ENCODE measurements at regions not wholly inside any gene's neighbourhood (a gene's known extent, or its start where the extent isn't known, plus 50 kb on each side); places are given as distances from the start of the nearest gene placed in this dataset.

DNA sequence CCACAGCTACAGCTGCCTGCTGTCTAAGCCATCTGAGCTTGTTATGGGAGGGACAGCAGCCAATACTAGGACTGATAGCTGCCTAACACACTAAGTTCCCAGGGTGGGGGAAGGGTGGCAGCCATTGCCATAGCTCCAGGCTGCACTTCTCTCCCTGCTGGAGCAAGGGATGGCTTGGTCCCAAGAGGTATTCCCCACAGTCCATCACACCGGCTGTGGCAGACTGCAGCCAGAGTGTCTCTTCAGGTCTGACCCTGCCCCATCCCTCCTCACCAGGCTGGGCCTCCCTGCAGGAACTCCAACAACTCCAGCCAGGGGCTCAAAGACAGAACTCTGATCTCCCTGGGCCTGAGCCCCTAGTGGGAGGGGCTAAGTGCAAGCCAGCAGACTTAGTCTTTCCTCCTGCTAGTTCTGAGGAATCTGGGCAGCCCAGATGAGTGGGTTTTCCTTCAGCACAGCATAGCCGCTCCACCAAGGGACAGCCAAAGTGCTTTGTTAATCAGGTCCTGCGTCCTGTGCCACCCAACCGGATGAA lies 632.1 kb downstream of the SOCS6 start:
- no peak overlapping the region for H3K14ac ChIP-seq (ENCODE audit: low read length in 2 of 2)
- H2BK15ac ChIP-seq (ENCODE audit: low read depth, poor library complexity, severe bottlenecking) = no peak overlapping the region
- H3K9me3 ChIP-seq (ENCODE audit: control insufficient read depth, low read length) = peaks cover 12% of the 10 kb centered on the region
- 83% methylated on average over 4 of the region's 4 CpGs for WGBS
- no peak overlapping the region for H2BK5ac ChIP-seq (ENCODE audit: low read depth, low read length, poor library complexity, severe bottlenecking)
- H3K27me3 ChIP-seq (ENCODE audit: control insufficient read depth in 1 of 2, insufficient read depth in 1 of 2, low read length in 2 of 2) = no peaks in the 10 kb centered on the region
- no peak overlapping the region for H3K4me2 ChIP-seq (ENCODE audit: low read length, poor library complexity, severe bottlenecking)
- no peak overlapping the region for H4K91ac ChIP-seq (ENCODE audit: low read length)
- H3K9ac ChIP-seq (ENCODE audit: low read length) = no peak overlapping the region
- H2AK5ac ChIP-seq (ENCODE audit: low read length, severe bottlenecking) = no peak overlapping the region
- DNase-seq = no peak
- H3K18ac ChIP-seq (ENCODE audit: low read depth in 1 of 2, low read length in 2 of 2) = no peak overlapping the region
- H3K23ac ChIP-seq (ENCODE audit: low read length in 2 of 2) = no peak overlapping the region
- no peaks in the 10 kb centered on the region for H3K4me1 ChIP-seq (ENCODE audit: control insufficient read depth, insufficient read depth, low read depth, low read length)
- no peaks in the 10 kb centered on the region for H3K36me3 ChIP-seq (ENCODE audit: control insufficient read depth in 1 of 2, insufficient read depth in 2 of 2, low read depth in 1 of 2, low read length in 2 of 2)
- H3K79me1 ChIP-seq (replicated peaks; ENCODE audit: low read length, poor library complexity, severe bottlenecking) = no peaks in the 10 kb centered on the region
- H2BK12ac ChIP-seq (ENCODE audit: low read length in 2 of 2) = no peak overlapping the region
- no peak overlapping the region for H2BK120ac ChIP-seq (ENCODE audit: low read depth, low read length)
- no peak overlapping the region for H3K27ac ChIP-seq (ENCODE audit: low read length, poor library complexity, severe bottlenecking)
- H3K4ac ChIP-seq (ENCODE audit: low read depth in 1 of 2, low read length in 2 of 2) = no peak overlapping the region
- H4K8ac ChIP-seq (ENCODE audit: low read length) = no peak overlapping the region
- H3K4me3 ChIP-seq (ENCODE audit: insufficient read depth in 1 of 2, low read depth in 1 of 2, low read length in 2 of 2) = no peak overlapping the region
- no peak overlapping the region for H2AFZ ChIP-seq (ENCODE audit: low read depth, low read length)

DNA sequence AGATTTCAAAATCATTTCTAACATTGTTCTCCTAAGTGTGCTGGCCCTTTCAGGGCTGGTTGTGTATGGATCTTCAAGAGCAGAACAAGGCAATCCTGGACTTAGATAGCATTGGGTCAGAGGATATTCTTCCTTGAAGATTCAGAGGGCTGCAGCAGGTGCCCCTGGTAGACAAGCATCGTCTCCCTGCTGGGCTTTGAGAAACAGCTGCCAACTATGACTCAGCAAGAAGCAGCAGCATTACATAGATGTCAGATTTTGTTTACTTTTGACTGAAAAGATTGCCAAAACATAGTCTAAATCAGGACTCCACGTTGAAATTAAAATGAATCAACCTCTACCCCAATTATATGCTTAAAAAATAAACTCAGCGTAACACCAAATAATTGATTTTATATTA lies 618.8 kb downstream of the SOCS6 start:
- no peak overlapping the region for H3K23ac ChIP-seq (ENCODE audit: low read length in 2 of 2)
- no peak overlapping the region for H3K18ac ChIP-seq (ENCODE audit: low read depth in 1 of 2, low read length in 2 of 2)
- H2AK5ac ChIP-seq (ENCODE audit: low read length, severe bottlenecking) = no peak overlapping the region
- no peak overlapping the region for H2BK120ac ChIP-seq (ENCODE audit: low read depth, low read length)
- H3K9me3 ChIP-seq (ENCODE audit: control insufficient read depth, low read length) = peaks cover 1% of the 10 kb centered on the region
- H2BK5ac ChIP-seq (ENCODE audit: low read depth, low read length, poor library complexity, severe bottlenecking) = no peak overlapping the region
- H3K79me1 ChIP-seq (replicated peaks; ENCODE audit: low read length, poor library complexity, severe bottlenecking) = no peaks in the 10 kb centered on the region
- no peak overlapping the region for H2BK15ac ChIP-seq (ENCODE audit: low read depth, poor library complexity, severe bottlenecking)
- H4K8ac ChIP-seq (ENCODE audit: low read length) = no peak overlapping the region
- no peak overlapping the region for H3K14ac ChIP-seq (ENCODE audit: low read length in 2 of 2)
- H2AFZ ChIP-seq (ENCODE audit: low read depth, low read length) = no peak overlapping the region
- no peaks in the 10 kb centered on the region for H3K36me3 ChIP-seq (ENCODE audit: control insufficient read depth in 1 of 2, insufficient read depth in 2 of 2, low read depth in 1 of 2, low read length in 2 of 2)
- DNase-seq = no peak
- H3K4ac ChIP-seq (ENCODE audit: low read depth in 1 of 2, low read length in 2 of 2) = no peak overlapping the region
- H3K4me2 ChIP-seq (ENCODE audit: low read length, poor library complexity, severe bottlenecking) = no peak overlapping the region
- WGBS = 10% methylated on average over 1 of the region's 3 CpGs
- no peak overlapping the region for H4K91ac ChIP-seq (ENCODE audit: low read length)
- no peak overlapping the region for H3K4me3 ChIP-seq (ENCODE audit: insufficient read depth in 1 of 2, low read depth in 1 of 2, low read length in 2 of 2)
- no peak overlapping the region for H2BK12ac ChIP-seq (ENCODE audit: low read length in 2 of 2)
- no peaks in the 10 kb centered on the region for H3K4me1 ChIP-seq (ENCODE audit: control insufficient read depth, insufficient read depth, low read depth, low read length)
- no peaks in the 10 kb centered on the region for H3K27me3 ChIP-seq (ENCODE audit: control insufficient read depth in 1 of 2, insufficient read depth in 1 of 2, low read length in 2 of 2)
- no peak overlapping the region for H3K9ac ChIP-seq (ENCODE audit: low read length)
- H3K27ac ChIP-seq (ENCODE audit: low read length, poor library complexity, severe bottlenecking) = no peak overlapping the region

DNA sequence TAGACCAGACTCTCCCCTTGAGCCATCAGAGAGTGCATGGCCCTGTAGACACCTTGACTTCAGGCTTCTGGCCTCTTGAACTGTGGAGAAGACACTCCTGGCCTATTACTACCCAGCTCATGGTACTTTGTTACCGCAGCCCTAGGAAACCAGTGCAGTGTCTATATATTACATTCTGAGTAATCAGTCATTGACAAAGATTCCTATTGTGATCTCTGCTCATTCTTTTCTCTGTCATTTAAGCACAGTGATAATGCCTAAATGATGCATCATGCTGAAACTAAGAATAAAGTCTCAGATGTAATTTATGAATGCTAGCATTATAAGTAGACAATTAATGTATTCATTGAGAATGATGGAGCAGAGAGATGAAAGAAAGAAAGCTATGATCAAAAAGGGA lies 603.5 kb downstream of the SOCS6 start:
- Histone ChIP-seq H3K79me1 (replicated peaks; ENCODE audit: low read length, poor library complexity, severe bottlenecking) (no peaks in the 10 kb centered on the region), H2AK5ac (ENCODE audit: low read length, severe bottlenecking) (no peak overlapping the region), H3K4me3 (ENCODE audit: insufficient read depth in 1 of 2, low read depth in 1 of 2, low read length in 2 of 2) (no peak overlapping the region), H3K18ac (ENCODE audit: low read depth in 1 of 2, low read length in 2 of 2) (no peak overlapping the region), H3K27me3 (ENCODE audit: control insufficient read depth in 1 of 2, insufficient read depth in 1 of 2, low read length in 2 of 2) (no peaks in the 10 kb centered on the region), H2AFZ (ENCODE audit: low read depth, low read length) (no peak overlapping the region), H3K4me2 (ENCODE audit: low read length, poor library complexity, severe bottlenecking) (no peak overlapping the region), H2BK12ac (ENCODE audit: low read length in 2 of 2) (no peak overlapping the region), H2BK120ac (ENCODE audit: low read depth, low read length) (no peak overlapping the region), H3K14ac (ENCODE audit: low read length in 2 of 2) (no peak overlapping the region), H3K9me3 (ENCODE audit: control insufficient read depth, low read length) (no peaks in the 10 kb centered on the region), H4K8ac (ENCODE audit: low read length) (no peak overlapping the region), H3K36me3 (ENCODE audit: control insufficient read depth in 1 of 2, insufficient read depth in 2 of 2, low read depth in 1 of 2, low read length in 2 of 2) (no peaks in the 10 kb centered on the region), H2BK5ac (ENCODE audit: low read depth, low read length, poor library complexity, severe bottlenecking) (no peak overlapping the region), H3K23ac (ENCODE audit: low read length in 2 of 2) (no peak overlapping the region), H3K27ac (ENCODE audit: low read length, poor library complexity, severe bottlenecking) (no peak overlapping the region), H3K4ac (ENCODE audit: low read depth in 1 of 2, low read length in 2 of 2) (no peak overlapping the region), H4K91ac (ENCODE audit: low read length) (no peak overlapping the region), H3K9ac (ENCODE audit: low read length) (no peak overlapping the region), H2BK15ac (ENCODE audit: low read depth, poor library complexity, severe bottlenecking) (no peak overlapping the region), H3K4me1 (ENCODE audit: control insufficient read depth, insufficient read depth, low read depth, low read length) (no peaks in the 10 kb centered on the region)
- no peak for DNase-seq
- no CpG with 5 or more reads among the region's 1 CpG for WGBS

DNA sequence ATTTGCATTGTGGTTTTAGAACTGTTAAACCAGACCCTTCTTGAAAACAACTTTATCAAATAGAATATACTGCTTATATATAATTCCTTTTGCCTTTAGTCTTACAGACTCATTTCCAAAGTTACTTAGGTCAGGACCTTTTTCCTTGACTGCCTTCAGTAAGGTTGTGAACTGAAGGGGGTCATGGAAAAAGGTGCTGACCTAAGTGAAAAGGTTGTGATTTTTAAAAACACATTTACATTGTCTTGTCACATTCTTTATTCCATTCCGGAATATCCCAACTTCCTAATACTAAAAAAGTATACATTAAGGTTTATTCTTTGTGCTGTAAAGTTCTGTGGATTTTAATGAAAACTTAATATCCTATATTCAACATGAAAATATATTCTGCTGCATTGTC lies 581.4 kb downstream of the SOCS6 start:
- no peaks in the 10 kb centered on the region for H3K36me3 ChIP-seq (ENCODE audit: control insufficient read depth in 1 of 2, insufficient read depth in 2 of 2, low read depth in 1 of 2, low read length in 2 of 2)
- H3K9me3 ChIP-seq (ENCODE audit: control insufficient read depth, low read length) = peaks cover 13% of the 10 kb centered on the region
- H3K9ac ChIP-seq (ENCODE audit: low read length) = no peak overlapping the region
- no peak overlapping the region for H4K8ac ChIP-seq (ENCODE audit: low read length)
- no peak for DNase-seq
- no CpG with 5 or more reads among the region's 1 CpG for WGBS
- H2BK12ac ChIP-seq (ENCODE audit: low read length in 2 of 2) = no peak overlapping the region
- no peaks in the 10 kb centered on the region for H3K4me1 ChIP-seq (ENCODE audit: control insufficient read depth, insufficient read depth, low read depth, low read length)
- no peak overlapping the region for H2BK15ac ChIP-seq (ENCODE audit: low read depth, poor library complexity, severe bottlenecking)
- H3K4ac ChIP-seq (ENCODE audit: low read depth in 1 of 2, low read length in 2 of 2) = no peak overlapping the region
- no peaks in the 10 kb centered on the region for H3K79me1 ChIP-seq (replicated peaks; ENCODE audit: low read length, poor library complexity, severe bottlenecking)
- H3K4me2 ChIP-seq (ENCODE audit: low read length, poor library complexity, severe bottlenecking) = no peak overlapping the region
- no peak overlapping the region for H3K4me3 ChIP-seq (ENCODE audit: insufficient read depth in 1 of 2, low read depth in 1 of 2, low read length in 2 of 2)
- no peak overlapping the region for H2AFZ ChIP-seq (ENCODE audit: low read depth, low read length)
- no peak overlapping the region for H2BK5ac ChIP-seq (ENCODE audit: low read depth, low read length, poor library complexity, severe bottlenecking)
- no peak overlapping the region for H3K23ac ChIP-seq (ENCODE audit: low read length in 2 of 2)
- H3K14ac ChIP-seq (ENCODE audit: low read length in 2 of 2) = no peak overlapping the region
- H3K27me3 ChIP-seq (ENCODE audit: control insufficient read depth in 1 of 2, insufficient read depth in 1 of 2, low read length in 2 of 2) = no peaks in the 10 kb centered on the region
- H2AK5ac ChIP-seq (ENCODE audit: low read length, severe bottlenecking) = no peak overlapping the region
- H3K18ac ChIP-seq (ENCODE audit: low read depth in 1 of 2, low read length in 2 of 2) = no peak overlapping the region
- no peak overlapping the region for H3K27ac ChIP-seq (ENCODE audit: low read length, poor library complexity, severe bottlenecking)
- H4K91ac ChIP-seq (ENCODE audit: low read length) = no peak overlapping the region
- no peak overlapping the region for H2BK120ac ChIP-seq (ENCODE audit: low read depth, low read length)

Measured in mesenchymal stem cell (in vitro differentiated cells and primary cell).